Right kidney (tissue), 1 donor: ENCODE measurements at regions not wholly inside any gene's neighbourhood (a gene's known extent, or its start where the extent isn't known, plus 50 kb on each side); places are given as distances from the start of the nearest gene placed in this dataset.

Experiments used
- DNase-seq: peaks from one replicate; pipeline ENCODE4 v3.0.0-alpha.2; 2016

GRCh38 chr20:57913156-57913930 is 203.5 kb upstream of the PMEPA1 start:
- DNase-seq: no peak

GRCh38 chr20:57912227-57912582 is 202.4 kb upstream of the PMEPA1 start:
- DNase-seq: no peak

GRCh38 chr20:57911512-57912226 is 201.9 kb upstream of the PMEPA1 start:
- DNase-seq: no peak

GRCh38 chr20:57910716-57911115 is 200.9 kb upstream of the PMEPA1 start:
- no peak for DNase-seq

GRCh38 chr20:57909763-57910331 is 200.0 kb upstream of the PMEPA1 start:
- DNase-seq: no peak

- DNase-seq: no peak
Observed at GRCh38 chr20:57908704-57909630, 199.2 kb upstream of the PMEPA1 start.

GRCh38 chr20:57908226-57908625 is 198.4 kb upstream of the PMEPA1 start:
- no peak for DNase-seq

- DNase-seq: no peak
Observed at GRCh38 chr20:57907131-57908000, 197.6 kb upstream of the PMEPA1 start.

GRCh38 chr20:57905448-57905847 is 195.6 kb upstream of the PMEPA1 start:
- DNase-seq: no peak

GRCh38 chr20:57904314-57905105 is 194.7 kb upstream of the PMEPA1 start:
- DNase-seq: no peak

GRCh38 chr20:57902473-57902872 is 192.7 kb upstream of the PMEPA1 start:
- no peak for DNase-seq

GRCh38 chr20:57901526-57901925 is 191.7 kb upstream of the PMEPA1 start:
- DNase-seq: no peak

- no peak for DNase-seq
Observed at GRCh38 chr20:57900226-57900905, 190.6 kb upstream of the PMEPA1 start.

GRCh38 chr20:57899554-57899953 is 189.7 kb upstream of the PMEPA1 start:
- no peak for DNase-seq

GRCh38 chr20:57898332-57898731 is 188.5 kb upstream of the PMEPA1 start:
- DNase-seq: no peak

GRCh38 chr20:57897891-57898290 is 188.1 kb upstream of the PMEPA1 start:
- DNase-seq: no peak

- DNase-seq: no peak
Observed at GRCh38 chr20:57897156-57897874, 187.5 kb upstream of the PMEPA1 start.

- no peak for DNase-seq
Observed at GRCh38 chr20:57896563-57896962, 186.7 kb upstream of the PMEPA1 start.

GRCh38 chr20:57896017-57896416 is 186.2 kb upstream of the PMEPA1 start:
- DNase-seq: no peak
